K562 (cell line): ENCODE measurements at regions not wholly inside any gene's neighbourhood (a gene's known extent, or its start where the extent isn't known, plus 50 kb on each side); places are given as distances from the start of the nearest gene placed in this dataset.
"Not testable (repeated sequence)": the region's sequence is repeated elsewhere in the genome, so short reads cannot be mapped to it uniquely, and the experiment has no call there.

Experiments
- ATAC-seq: fragments of 200-7000 bp; cut with Tn5 transposase; 3 replicates; pipeline ENCODE4 v1.9.1; 2020; ENCODE audit warnings: moderate library complexity
- BruUV-seq: library from RNA; stranded (reverse); fragments of 400-500 nt; replicated peaks from 2 replicates; lab custom pipeline; 2021; lab: Mats Ljungman, UMichigan
- CTCF ChIA-PET: fragments of 300-600 bp; formaldehyde crosslinking; extraction: SDS; loops from one replicate; lab custom pipeline; 2021; ENCODE audit warnings: low intra/inter-chr PET ratio; lab: Yijun Ruan, JAX
- POLR2A ChIA-PET: fragments of 300-600, 350-650 bp; sonication (Branson Sonifier 250); formaldehyde crosslinking; extraction: SDS; loops from one replicate; lab custom pipeline; 2021; ENCODE audit warnings: antibody characterized with exemption, inconsistent platforms; lab: Yijun Ruan, JAX
- DNase-seq, 4 experiments: peaks; one replicate each; pipeline versions ENCODE4 v3.0.0 to v3.0.0-alpha.2; 2011 to 2018; ENCODE audit warnings: low spot score in 3 of 4, mixed read lengths in 3 of 4; ENCODE audit errors: extremely low read depth in 1 of 4
- FAIRE-seq: peaks from 2 replicates; lab custom pipeline; 2011; peaks lifted over from hg19 to GRCh38; lab: Jason Lieb, UNC
- H2AFZ ChIP-seq: 2 replicates; pipeline ENCODE4 v1.6.0; 2011; ENCODE audit warnings: low read depth, low read length, control low read depth, inconsistent platforms
- H3K27ac ChIP-seq: fragments of 200-600 bp; 3 replicates; pipeline ENCODE4 v1.8.0; 2011; ENCODE audit warnings: low read depth, mild to moderate bottlenecking, control low read depth, inconsistent platforms, low read length, moderate library complexity, mixed read lengths; ENCODE audit errors: extremely low read depth
- H3K27me3 ChIP-seq, 2 experiments: fragments of 300-600 bp in 1 of 2; 2 replicates in 1 of 2; 3 replicates in 1 of 2; pipeline versions ENCODE4 v1.6.0 to v1.8.0; 2011; ENCODE audit warnings: inconsistent platforms in 2 of 2, low read length in 2 of 2, mild to moderate bottlenecking in 1 of 2, mixed read lengths in 1 of 2, moderate library complexity in 1 of 2; ENCODE audit not compliant: control insufficient read depth in 2 of 2, insufficient read depth in 2 of 2
- H3K36me3 ChIP-seq: fragments of 300-600 bp; 3 replicates; pipeline ENCODE4 v1.8.0; 2011; ENCODE audit warnings: mild to moderate bottlenecking, low read length, inconsistent platforms; ENCODE audit not compliant: control insufficient read depth, insufficient read depth
- H3K4me1 ChIP-seq, 2 experiments: fragments of 200-600 bp in 1 of 2; replicated peaks in 1 of 2; 2 replicates in 1 of 2; 3 replicates in 1 of 2; pipeline versions ENCODE4 v1.5.1 to v1.8.0; 2011; ENCODE audit warnings: inconsistent platforms in 2 of 2, low read length in 2 of 2, mild to moderate bottlenecking in 1 of 2, mixed read lengths in 1 of 2, moderate library complexity in 1 of 2; ENCODE audit not compliant: control insufficient read depth in 2 of 2, insufficient read depth in 2 of 2
- H3K4me2 ChIP-seq: 2 replicates; pipeline ENCODE4 v1.6.1; 2011; ENCODE audit warnings: low read length, control low read depth, inconsistent platforms, mixed read lengths; ENCODE audit not compliant: insufficient read depth
- H3K4me3 ChIP-seq: fragments of 200-600 bp; sonication (generic), shearing (Covaris generic); 2 replicates; pipeline ENCODE4 v1.5.1; 2016; ENCODE audit warnings: control low read depth, inconsistent platforms
- H3K79me2 ChIP-seq: fragments of 200-600 bp; 3 replicates; pipeline ENCODE4 v1.8.0; 2011; ENCODE audit warnings: low read length, inconsistent platforms; ENCODE audit not compliant: control insufficient read depth, insufficient read depth
- H3K9ac ChIP-seq, 2 experiments: 2 replicates each; pipeline versions ENCODE4 v1.6.0 to v1.6.1; 2011; ENCODE audit warnings: low read depth in 2 of 2, low read length in 2 of 2, control low read depth in 1 of 2, inconsistent platforms in 1 of 2, mild to moderate bottlenecking in 1 of 2, mixed read lengths in 1 of 2; ENCODE audit not compliant: insufficient read depth in 1 of 2
- H3K9me1 ChIP-seq: one replicate; pipeline ENCODE4 v1.6.0; 2011; ENCODE audit warnings: inconsistent platforms, mild to moderate bottlenecking, low read length, moderate library complexity; ENCODE audit not compliant: control insufficient read depth, insufficient read depth
- H3K9me3 ChIP-seq: replicated peaks from 2 replicates; pipeline ENCODE4 v1.5.1; 2011; ENCODE audit warnings: low read depth, low read length, inconsistent platforms; ENCODE audit not compliant: control insufficient read depth, insufficient read depth
- H4K20me1 ChIP-seq: replicated peaks from 2 replicates; pipeline ENCODE4 v1.6.1; 2011; ENCODE audit warnings: low read length, inconsistent platforms, mixed read lengths; ENCODE audit not compliant: control insufficient read depth, insufficient read depth
- WGBS: fragments of 100-300 bp; shearing (Covaris generic); methylation state at CpG from one replicate; pipeline ENCODE4 v1.1.6; 2016; ENCODE audit warnings: low coverage, mixed read lengths; ENCODE audit not compliant: insufficient coverage; ENCODE audit errors: missing lambda C conversion rate; 5-methylcytosine and 5-hydroxymethylcytosine counted together
- in situ Hi-C: fragments of 300-500 bp; cut with MboI; formaldehyde crosslinking; loops from 4 replicates; pipeline ENCODE4 v1.15.0; 2018; ENCODE audit warnings: inconsistent platforms, mixed read lengths
- intact Hi-C: fragments of 100-400 bp; cut with micrococcal nuclease; formaldehyde crosslinking; loops from 2 replicates; pipeline ENCODE4 v1.14.2; 2022

DNA sequence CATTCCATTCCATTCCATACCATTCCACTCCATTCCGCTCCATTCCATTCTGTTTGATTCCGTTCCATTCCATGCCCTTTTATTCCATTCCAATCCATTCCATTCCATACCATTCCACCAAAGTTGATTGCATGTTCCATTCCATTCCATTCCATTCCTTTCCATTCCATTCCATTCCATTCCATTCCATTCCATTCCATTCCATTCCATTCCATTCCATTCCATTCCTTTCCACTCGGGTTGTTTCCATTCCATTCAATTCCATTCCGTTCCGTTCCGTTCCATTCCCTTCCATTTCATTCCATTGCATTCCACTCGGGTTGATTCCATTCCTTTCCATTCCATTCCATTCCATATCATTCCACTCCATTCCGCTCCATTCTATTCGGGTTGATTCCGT is 152.7 kb downstream of the CWH43 start:
- H3K79me2 ChIP-seq, H3K27me3 ChIP-seq, H3K4me2 ChIP-seq, H3K36me3 ChIP-seq, in situ Hi-C loops, H4K20me1 ChIP-seq, FAIRE-seq, BruUV-seq, H3K4me1 ChIP-seq, H3K9me1 ChIP-seq, DNase-seq, POLR2A ChIA-PET, H3K4me3 ChIP-seq, H3K27ac ChIP-seq, ATAC-seq, H2AFZ ChIP-seq, intact Hi-C loops, CTCF ChIA-PET, H3K9ac ChIP-seq, H3K9me3 ChIP-seq: not testable (repeated sequence)
- 20% methylated on average over 1 of the region's 10 CpGs for WGBS

DNA sequence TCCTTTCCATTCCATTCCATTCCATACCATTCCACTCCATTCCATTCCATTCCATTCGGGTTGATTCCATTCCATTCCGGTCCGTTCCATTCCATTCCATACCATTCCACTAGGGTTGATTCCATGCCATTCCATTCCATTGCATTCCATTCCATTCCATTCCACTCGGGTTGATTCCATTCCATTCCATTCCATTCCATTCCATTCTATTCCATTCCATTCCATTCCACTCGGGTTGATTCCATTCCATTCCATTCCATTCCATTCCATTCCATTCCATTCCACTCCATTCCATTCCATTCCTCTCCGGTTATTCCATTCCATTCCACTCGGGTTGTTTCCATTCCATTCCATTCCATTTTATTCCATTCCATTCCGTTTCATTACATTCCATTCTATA is 153.4 kb downstream of the CWH43 start:
- BruUV-seq, intact Hi-C loops, H3K79me2 ChIP-seq, H3K27me3 ChIP-seq, H3K9me1 ChIP-seq, H3K27ac ChIP-seq, in situ Hi-C loops, CTCF ChIA-PET, POLR2A ChIA-PET, H3K9ac ChIP-seq, DNase-seq, H3K4me1 ChIP-seq, FAIRE-seq, H3K4me2 ChIP-seq, H3K9me3 ChIP-seq, H2AFZ ChIP-seq, H3K36me3 ChIP-seq, H4K20me1 ChIP-seq, H3K4me3 ChIP-seq: not testable (repeated sequence)
- ATAC-seq, result peak; percentile 54; the same call in 2 of the 3 replicates
- WGBS, result 2% methylated on average over 3 of the region's 8 CpGs

DNA sequence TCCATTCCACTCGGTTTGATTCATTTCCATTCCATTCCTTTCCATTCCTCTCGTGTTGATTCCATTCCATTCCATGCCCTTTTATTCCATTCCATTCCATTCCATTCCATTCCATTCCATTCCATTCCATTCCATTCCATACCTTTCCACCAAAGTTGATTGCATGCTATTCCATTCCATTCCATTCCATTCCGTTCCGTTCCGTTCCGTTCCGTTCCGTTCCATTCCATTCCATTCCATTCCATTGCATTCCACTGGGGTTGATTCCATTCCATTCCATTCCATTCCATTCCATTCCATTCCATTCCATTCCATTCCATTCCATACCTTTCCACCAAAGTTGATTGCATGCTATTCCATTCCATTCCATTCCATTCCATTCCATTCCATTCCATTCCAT is 154.3 kb downstream of the CWH43 start:
- H3K9me3 ChIP-seq, POLR2A ChIA-PET, H3K9ac ChIP-seq, H3K27me3 ChIP-seq, H3K36me3 ChIP-seq, H3K27ac ChIP-seq, ATAC-seq, in situ Hi-C loops, H3K9me1 ChIP-seq, H3K4me2 ChIP-seq, intact Hi-C loops, H4K20me1 ChIP-seq, CTCF ChIA-PET, H3K79me2 ChIP-seq, H3K4me3 ChIP-seq, H3K4me1 ChIP-seq, FAIRE-seq, BruUV-seq, DNase-seq, H2AFZ ChIP-seq: not testable (repeated sequence)
- WGBS, result 0% methylated on average over 6 of the region's 8 CpGs

DNA sequence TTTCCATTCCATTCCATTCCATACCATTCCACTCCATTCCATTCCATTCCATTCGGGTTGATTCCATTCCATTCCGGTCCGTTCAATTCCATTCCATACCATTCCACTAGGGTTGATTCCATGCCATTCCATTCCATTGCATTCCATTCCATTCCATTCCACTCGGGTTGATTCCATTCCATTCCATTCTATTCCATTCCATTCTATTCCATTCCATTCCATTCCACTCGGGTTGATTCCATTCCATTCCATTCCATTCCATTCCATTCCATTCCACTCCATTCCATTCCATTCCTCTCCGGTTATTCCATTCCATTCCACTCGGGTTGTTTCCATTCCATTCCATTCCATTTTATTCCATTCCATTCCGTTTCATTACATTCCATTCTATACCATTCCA is 155.9 kb downstream of the CWH43 start:
- in situ Hi-C loops, H3K4me2 ChIP-seq, H3K4me1 ChIP-seq, BruUV-seq, intact Hi-C loops, FAIRE-seq, H3K79me2 ChIP-seq, POLR2A ChIA-PET, ATAC-seq, DNase-seq, H3K27ac ChIP-seq, H3K9ac ChIP-seq, H3K27me3 ChIP-seq, H2AFZ ChIP-seq, H3K9me3 ChIP-seq, CTCF ChIA-PET, H3K4me3 ChIP-seq, H3K36me3 ChIP-seq, H4K20me1 ChIP-seq, H3K9me1 ChIP-seq: not testable (repeated sequence)
- WGBS, result 0% methylated on average over 2 of the region's 8 CpGs
